Psoas muscle (tissue), 7 donors: ENCODE measurements at regions not wholly inside any gene's neighbourhood (a gene's known extent, or its start where the extent isn't known, plus 50 kb on each side); places are given as distances from the start of the nearest gene placed in this dataset.

Experiments
- ATAC-seq, 4 donors: fragments of 200-7000 bp; cut with Tn5 transposase; one replicate each; pipeline ENCODE4 v1.9.1; 2020; ENCODE audit warnings: moderate library complexity in 3 of 4, mild to moderate bottlenecking in 2 of 4
- DNase-seq, 2 donors: peaks; one replicate each; pipeline ENCODE4 v3.0.0-alpha.2; 2020
- H3K27ac ChIP-seq: fragments of 200-600 bp; one replicate; pipeline ENCODE4 v1.8.0; 2022
- H3K27me3 ChIP-seq, 3 donors: fragments of 200-600 bp in 1 of 3; one replicate each; pipeline versions ENCODE4 v1.6.1 to v1.8.0; 2013 to 2022; ENCODE audit warnings: low read length in 2 of 3, mild to moderate bottlenecking in 2 of 3, moderate library complexity in 1 of 3; ENCODE audit not compliant: insufficient read depth in 3 of 3
- H3K36me3 ChIP-seq, 2 donors: fragments of 200-600 bp in 1 of 2; one replicate each; pipeline versions ENCODE4 v1.6.1 to v1.8.0; 2013 to 2022; ENCODE audit warnings: low read depth in 1 of 2, mild to moderate bottlenecking in 1 of 2, moderate library complexity in 1 of 2; ENCODE audit not compliant: insufficient read depth in 1 of 2
- H3K4me1 ChIP-seq: fragments of 200-600 bp; one replicate; pipeline ENCODE4 v1.8.0; 2022
- H3K4me3 ChIP-seq: fragments of 200-600 bp; one replicate; pipeline ENCODE4 v1.8.0; 2022; ENCODE audit warnings: mild to moderate bottlenecking
- H3K9me3 ChIP-seq: fragments of 200-600 bp; one replicate; pipeline ENCODE4 v1.8.0; 2022
- CTCF ChIP-seq: fragments of 200-600 bp; IDR thresholded peaks from one replicate; pipeline ENCODE4 v1.8.0; 2022; ENCODE audit warnings: antibody characterized with exemption
- WGBS, 3 donors: extraction: QIAGEN DNeasy Blood & Tissue Kit; methylation state at CpG; one replicate each; pipeline versions ENCODE4 v1.1.6 to v1.1.7; 2013; 5-methylcytosine and 5-hydroxymethylcytosine counted together
- intact Hi-C, 2 donors: fragments of 100-400 bp; cut with DNase I; formaldehyde crosslinking; loops; one replicate each; pipeline versions ENCODE4 v1.11.0 to v1.14.2; 2022
- donor health status: healthy with polysubstance abuse.
- donor health status: DM: no; HTN: no; CAD: no; lungs with moderate emphysema.
- donor health status: Bipolar disorder and iron deficiency.
- donor health status: healthy.
- donor health status: DM: yes; HTN: yes; CAD: no.
- donor health status: DM: no; HTN: no; CAD: no.
- donor health status: DM: yes; HTN: yes; CAD: no.

GRCh38 chr2:176388861-176389260 lies 119.6 kb downstream of the MTX2 start:
- Histone ChIP-seq H3K36me3 (no peaks in the 10 kb centered on the region), H3K27ac (no peak overlapping the region), H3K9me3 (no peaks in the 10 kb centered on the region), H3K4me1 (peaks cover 5% of the 10 kb centered on the region), H3K27me3 (no peaks in the 10 kb centered on the region), H3K4me3 (no peak overlapping the region)
- intact Hi-C loops = no loop called here
- DNase-seq (no peak), ATAC-seq (no peak)
- 74 to 81% (median 79%) methylated on average over 3 of the region's 3 CpGs for WGBS, 3 donors
- TF ChIP-seq CTCF = no peak

GRCh38 chr2:176390276-176391147 lies 121.3 kb downstream of the MTX2 start:
- ATAC-seq = no peak
- no peak for TF ChIP-seq CTCF
- no peaks in the 10 kb centered on the region for H3K27me3 ChIP-seq
- H3K9me3 ChIP-seq = no peaks in the 10 kb centered on the region
- no peaks in the 10 kb centered on the region for H3K36me3 ChIP-seq
- no peak overlapping the region for H3K4me3 ChIP-seq
- DNase-seq = no peak
- H3K4me1 ChIP-seq = peaks cover 5% of the 10 kb centered on the region
- H3K27ac ChIP-seq = no peak overlapping the region
- WGBS, 3 donors = 62 to 67% (median 67%) methylated on average over 5 of the region's 5 CpGs
- intact Hi-C loops = no loop called here

GRCh38 chr2:176391148-176391419 lies 121.8 kb downstream of the MTX2 start:
- Histone ChIP-seq H3K36me3 (no peaks in the 10 kb centered on the region), H3K27me3 (no peaks in the 10 kb centered on the region), H3K4me1 (peaks cover 5% of the 10 kb centered on the region), H3K27ac (no peak overlapping the region), H3K4me3 (no peak overlapping the region), H3K9me3 (no peaks in the 10 kb centered on the region)
- ATAC-seq = no peak
- intact Hi-C loops = no loop called here
- 81 to 86% (median 81%) methylated on average over 1 of the region's 1 CpG for WGBS, 3 donors
- DNase-seq = no peak
- TF ChIP-seq CTCF = no peak

- intact Hi-C loops = no loop called here
- Histone ChIP-seq H3K36me3 (no peaks in the 10 kb centered on the region), H3K4me3 (no peak overlapping the region), H3K4me1 (peaks cover 5% of the 10 kb centered on the region), H3K27me3 (no peaks in the 10 kb centered on the region), H3K27ac (no peak overlapping the region), H3K9me3 (no peaks in the 10 kb centered on the region)
- DNase-seq (no peak), ATAC-seq (peak in 2 of 4 donors; percentile 21 to 61)
- 39 to 64% (median 50%) methylated on average over 6 of the region's 6 CpGs for WGBS, 3 donors
- TF ChIP-seq CTCF = no peak
Observed at GRCh38 chr2:176392249-176392648, 123.0 kb downstream of the MTX2 start.
